HG03039 (cell line): ENCODE measurements at regions not wholly inside any gene's neighbourhood (a gene's known extent, or its start where the extent isn't known, plus 50 kb on each side); places are given as distances from the start of the nearest gene placed in this dataset.

Source experiments
- ATAC-seq: cut with Tn5 transposase; IDR thresholded peaks from one replicate; pipeline ENCODE4 v1.9.1; 2021; ENCODE audit warnings: mild to moderate bottlenecking, moderate library complexity; ENCODE audit not compliant: unreplicated experiment

- no peak for ATAC-seq
Observed at GRCh38 chr14:87879389-87879788, 113.6 kb downstream of the GALC start.

GRCh38 chr14:87878959-87879358 lies 114.0 kb downstream of the GALC start:
- no peak for ATAC-seq

- no peak for ATAC-seq
Observed at GRCh38 chr14:87877877-87878276, 115.1 kb downstream of the GALC start.

- no peak for ATAC-seq
Observed at GRCh38 chr14:87874676-87875075, 118.3 kb downstream of the GALC start.

- no peak for ATAC-seq
Observed at GRCh38 chr14:87873741-87874140, 119.2 kb downstream of the GALC start.

- peak; percentile 80 for ATAC-seq
Observed at GRCh38 chr14:87869619-87870583, 123.1 kb downstream of the GALC start.

- no peak for ATAC-seq
Observed at GRCh38 chr14:87868920-87869319, 124.1 kb downstream of the GALC start.

GRCh38 chr14:87866116-87866515 lies 126.9 kb downstream of the GALC start:
- no peak for ATAC-seq

- ATAC-seq, result no peak
Observed at GRCh38 chr14:87864356-87865270, 128.4 kb downstream of the GALC start.

GRCh38 chr14:87863047-87863446 lies 129.9 kb downstream of the GALC start:
- no peak for ATAC-seq

- no peak for ATAC-seq
Observed at GRCh38 chr14:87852107-87852506, 140.9 kb downstream of the GALC start.

GRCh38 chr14:87851190-87851589 lies 141.8 kb downstream of the GALC start:
- ATAC-seq, result no peak

- no peak for ATAC-seq
Observed at GRCh38 chr14:87847216-87847755, 145.7 kb downstream of the GALC start.

- no peak for ATAC-seq
Observed at GRCh38 chr14:87840906-87841305, 152.1 kb downstream of the GALC start.

GRCh38 chr14:87838931-87839330 lies 154.1 kb downstream of the GALC start:
- no peak for ATAC-seq

GRCh38 chr14:87837296-87837695 lies 155.7 kb downstream of the GALC start:
- no peak for ATAC-seq

- no peak for ATAC-seq
Observed at GRCh38 chr14:87834594-87834993, 158.4 kb downstream of the GALC start.

GRCh38 chr14:87833026-87833425 lies 160.0 kb downstream of the GALC start:
- ATAC-seq, result no peak

- ATAC-seq, result no peak
Observed at GRCh38 chr14:87830443-87831096, 162.4 kb downstream of the GALC start.

GRCh38 chr14:87829543-87829942 lies 163.4 kb downstream of the GALC start:
- ATAC-seq, result no peak

GRCh38 chr14:87824266-87824665 lies 168.7 kb downstream of the GALC start:
- ATAC-seq, result no peak
